ENCODE measurements at regions not wholly inside any gene's neighbourhood (a gene's known extent, or its start where the extent isn't known, plus 50 kb on each side); places are given as distances from the start of the nearest gene placed in this dataset.

DNA sequence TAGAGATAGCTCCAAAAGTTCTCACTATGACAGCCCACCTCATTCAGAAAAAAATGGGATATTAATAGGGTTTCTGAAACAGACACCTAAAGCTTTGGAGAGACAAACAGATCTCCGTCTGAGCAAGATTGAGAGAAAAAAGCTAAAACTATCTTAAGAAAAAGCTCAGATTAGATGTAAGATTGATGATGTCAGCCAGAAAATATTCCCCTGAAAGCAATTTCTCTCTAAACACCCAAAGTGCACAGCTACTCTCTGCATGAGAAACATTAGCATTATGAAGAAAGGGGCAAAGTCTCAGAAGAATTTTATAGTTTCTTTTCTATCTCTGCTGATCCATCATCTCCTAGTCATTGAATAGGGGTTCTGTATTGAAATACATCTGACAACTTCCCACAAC is 148.9 kb downstream of the ZNF737 start:
- no peak for TF ChIP-seq CTCF (IDR thresholded peaks at IDR 0.05)
- no peak for TF ChIP-seq TCF7L2 (IDR thresholded peaks at IDR 0.05; ENCODE audit: low read depth, low read length)
- TF ChIP-seq POLR2AphosphoS5 (IDR thresholded peaks at IDR 0.05; ENCODE audit: low read depth, low read length), result no peak
- TF ChIP-seq SIN3A (IDR thresholded peaks at IDR 0.05; ENCODE audit: borderline replicate concordance, insufficient read depth, low read depth, low read length), result no peak
